ENCODE measurements at regions not wholly inside any gene's neighbourhood (a gene's known extent, or its start where the extent isn't known, plus 50 kb on each side); places are given as distances from the start of the nearest gene placed in this dataset.

DNA sequence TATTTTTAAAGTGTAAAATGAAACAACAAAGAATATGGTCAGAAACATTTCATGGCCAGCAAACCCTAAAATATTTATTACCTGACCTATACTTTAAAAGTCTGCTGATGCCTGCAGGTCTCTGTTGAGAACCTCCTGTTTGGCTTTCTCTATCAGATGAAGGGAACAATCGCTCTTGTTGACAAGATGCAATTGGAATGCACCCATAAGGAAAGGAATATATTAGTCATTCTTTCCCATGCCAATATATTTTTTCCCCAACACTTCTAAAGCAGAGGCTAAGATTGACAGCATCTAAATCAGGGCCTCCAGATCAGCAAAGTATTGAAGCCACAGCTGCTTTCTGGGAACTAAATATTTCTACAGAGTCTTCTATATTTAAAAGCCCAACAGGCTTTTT is 897.8 kb downstream of the EPHA7 start:
- Histone ChIP-seq H3K27ac (no peak overlapping the region), H3K9me3 (replicated peaks) (no peaks in the 10 kb centered on the region; the same call in 1 of the 2 replicates), H3K4me3 (no peak overlapping the region), H3K4me1 (no peaks in the 10 kb centered on the region), H3K36me3 (no peaks in the 10 kb centered on the region), H3K27me3 (no peaks in the 10 kb centered on the region)
- DNase-seq = no peak

- no peak for DNase-seq
Measured at GRCh38 chr6:92510137-92510536, 909.2 kb downstream of the EPHA7 start.

DNA sequence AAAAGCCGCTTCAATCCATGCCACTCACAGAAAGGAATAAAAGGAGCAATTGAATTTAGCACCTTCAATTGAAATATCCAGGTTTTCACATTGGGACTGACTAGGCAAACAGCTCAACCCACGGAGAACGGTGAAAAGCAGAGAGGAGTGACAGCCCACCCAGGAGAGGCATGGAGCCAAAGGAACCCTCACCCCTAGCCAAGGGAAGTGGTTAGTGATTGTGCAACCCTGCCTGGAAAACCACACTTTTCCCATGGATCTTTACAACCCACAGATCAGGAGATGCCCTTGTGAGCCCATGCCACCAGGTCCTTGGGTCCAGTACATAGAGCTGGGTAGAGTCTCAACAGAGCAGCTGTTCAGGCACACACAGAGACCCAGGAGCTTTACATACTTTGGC is 911.8 kb downstream of the EPHA7 start:
- no peak overlapping the region for H3K4me3 ChIP-seq
- peaks cover 3% of the 10 kb centered on the region; the same call in 1 of the 2 replicates for H3K9me3 ChIP-seq (replicated peaks)
- H3K27me3 ChIP-seq = no peaks in the 10 kb centered on the region
- no peaks in the 10 kb centered on the region for H3K36me3 ChIP-seq
- H3K4me1 ChIP-seq = no peaks in the 10 kb centered on the region
- DNase-seq = peak in 1 of 2 experiments; percentile 19
- H3K27ac ChIP-seq = no peak overlapping the region

More at GRCh38 chr6:92510137-92510536, 909.2 kb downstream of the EPHA7 start:
- H3K36me3 ChIP-seq = no peaks in the 10 kb centered on the region
- peaks cover 3% of the 10 kb centered on the region; the same call in 1 of the 2 replicates for H3K9me3 ChIP-seq (replicated peaks)
- no peak overlapping the region for H3K4me3 ChIP-seq
- H3K4me1 ChIP-seq = no peaks in the 10 kb centered on the region
- H3K27ac ChIP-seq = no peak overlapping the region
- no peaks in the 10 kb centered on the region for H3K27me3 ChIP-seq

DNA sequence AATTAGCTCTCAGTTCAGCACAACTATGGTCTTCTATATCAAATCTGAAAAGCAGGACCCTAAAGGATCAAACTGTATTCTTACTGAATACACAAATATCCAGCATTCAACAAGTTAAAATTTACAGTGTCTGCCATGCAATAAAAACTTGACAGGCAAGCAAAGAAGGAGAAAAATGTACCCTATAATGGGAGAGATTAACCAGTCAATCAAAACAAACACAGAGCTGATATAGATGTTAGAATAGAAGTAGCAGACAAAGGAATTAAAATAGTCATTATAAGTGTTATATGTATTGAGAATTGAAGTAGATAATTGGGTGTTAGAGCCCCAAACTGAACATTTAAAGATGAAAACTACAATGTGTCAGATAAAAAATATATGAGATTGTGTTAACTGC is 914.9 kb downstream of the EPHA7 start:
- Histone ChIP-seq H3K36me3 (no peaks in the 10 kb centered on the region), H3K27me3 (no peaks in the 10 kb centered on the region), H3K4me1 (no peaks in the 10 kb centered on the region), H3K27ac (no peak overlapping the region), H3K4me3 (no peak overlapping the region), H3K9me3 (replicated peaks) (no peaks in the 10 kb centered on the region; the same call in 1 of the 2 replicates)
- DNase-seq = no peak

DNA sequence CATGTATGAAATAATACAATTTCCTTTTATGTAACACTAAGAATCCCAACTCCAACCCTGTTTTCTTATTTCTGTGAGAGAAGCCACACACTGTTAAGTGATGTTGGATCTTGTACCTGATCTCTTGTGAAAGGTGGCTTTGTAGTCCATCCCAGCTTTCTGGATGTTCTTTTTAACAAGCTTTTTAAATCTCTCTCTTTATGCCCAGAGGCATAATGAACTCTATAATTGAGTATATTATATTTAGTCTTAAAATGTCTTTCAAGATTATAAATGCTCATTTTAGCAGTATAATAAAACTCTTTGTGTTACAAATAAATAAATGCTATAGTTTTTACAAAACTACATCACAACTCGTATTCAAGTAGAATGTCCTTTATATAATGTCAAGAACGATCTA is 922.1 kb downstream of the EPHA7 start:
- no peak for DNase-seq
- Histone ChIP-seq H3K27ac (no peak overlapping the region), H3K36me3 (0 out of 2 replicates have a peak, but pooled peaks cover 2% of the 10 kb centered on the region)

DNA sequence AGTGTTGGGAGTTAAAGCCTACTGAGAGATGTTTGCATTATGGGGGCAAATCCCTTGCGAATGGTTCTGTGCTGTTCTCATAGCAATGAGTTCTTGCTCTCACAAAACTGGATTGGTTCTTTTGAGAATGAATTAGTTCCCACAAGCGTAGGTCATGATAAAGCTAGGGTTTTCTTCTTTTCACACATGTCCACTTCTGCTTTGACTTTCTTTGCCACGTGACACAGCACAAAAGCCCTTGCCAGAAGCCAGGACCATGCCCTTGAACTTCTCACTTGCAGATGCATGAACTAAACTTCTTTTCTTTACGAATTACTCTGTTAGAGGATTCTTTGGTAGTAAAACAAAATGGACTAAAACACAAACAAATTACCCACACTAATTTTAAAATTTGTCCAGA is 922.8 kb downstream of the EPHA7 start:
- Histone ChIP-seq H3K27me3 (no peaks in the 10 kb centered on the region), H3K4me1 (peaks cover 3% of the 10 kb centered on the region; the same call in 1 of the 2 replicates), H3K36me3 (0 out of 2 replicates have a peak, but pooled peaks cover 2% of the 10 kb centered on the region), H3K9me3 (replicated peaks) (peaks cover 3% of the 10 kb centered on the region; the same call in 1 of the 2 replicates), H3K27ac (no peak overlapping the region), H3K4me3 (no peak overlapping the region)
- peak in 1 of 2 experiments; percentile 26 for DNase-seq

More for the DNA sequence above, 922.1 kb downstream of the EPHA7 start:
- Histone ChIP-seq H3K9me3 (replicated peaks) (peaks cover 3% of the 10 kb centered on the region), H3K4me3 (no peak overlapping the region), H3K4me1 (peaks cover 3% of the 10 kb centered on the region; the same call in 1 of the 2 replicates), H3K27me3 (no peaks in the 10 kb centered on the region)

DNA sequence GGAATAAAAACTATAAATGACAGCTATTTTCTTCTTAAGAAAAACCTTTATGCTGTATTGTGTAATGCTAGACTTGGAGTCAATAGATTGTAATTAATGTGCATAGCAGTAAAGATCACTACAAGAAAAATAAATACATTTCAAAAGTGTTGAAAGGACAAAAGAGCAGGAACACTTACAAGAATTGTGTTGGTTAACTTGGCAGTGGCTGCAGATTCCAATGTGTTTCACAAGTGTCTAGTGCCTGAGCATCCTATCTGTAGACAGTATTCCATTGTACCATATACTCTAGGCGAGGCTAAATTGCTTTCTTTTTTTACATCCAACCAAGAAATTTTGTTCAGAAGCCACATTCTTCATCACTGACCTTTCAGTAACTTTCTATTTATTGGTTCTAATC is 924.1 kb downstream of the EPHA7 start:
- H3K27ac ChIP-seq = no peak overlapping the region
- no peak for DNase-seq
- H3K9me3 ChIP-seq (replicated peaks) = peaks cover 3% of the 10 kb centered on the region; the same call in 1 of the 2 replicates
- H3K4me3 ChIP-seq = no peak overlapping the region
- 0 out of 2 replicates have a peak, but pooled peaks cover 2% of the 10 kb centered on the region for H3K36me3 ChIP-seq
- H3K4me1 ChIP-seq = peaks cover 3% of the 10 kb centered on the region; the same call in 1 of the 2 replicates
- no peaks in the 10 kb centered on the region for H3K27me3 ChIP-seq

- Histone ChIP-seq H3K27ac (no peak overlapping the region), H3K27me3 (no peaks in the 10 kb centered on the region), H3K9me3 (replicated peaks) (peaks cover 6% of the 10 kb centered on the region; the same call in 1 of the 2 replicates), H3K4me3 (no peak overlapping the region), H3K4me1 (no peaks in the 10 kb centered on the region), H3K36me3 (no peaks in the 10 kb centered on the region)
- no peak for DNase-seq
Measured at GRCh38 chr6:92485487-92485886, 933.9 kb downstream of the EPHA7 start.

DNA sequence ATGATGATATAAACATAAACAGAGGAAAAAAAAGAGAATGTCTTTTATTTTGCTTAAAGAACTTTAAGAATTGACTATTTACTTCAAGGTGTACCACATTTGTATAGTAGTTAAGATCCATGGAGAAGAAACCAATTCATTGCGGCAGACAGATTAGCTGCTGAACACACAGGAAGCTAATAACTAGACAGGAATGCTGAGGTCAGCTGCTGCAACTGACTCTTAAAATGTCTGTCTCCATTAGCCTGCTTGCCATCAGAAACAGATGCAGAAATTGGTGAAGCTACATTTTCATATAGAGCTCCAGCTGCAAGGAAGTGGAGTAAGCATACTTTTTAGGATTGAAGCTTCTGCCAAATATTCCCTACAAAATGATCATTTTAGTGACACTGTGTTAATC is 939.5 kb downstream of the EPHA7 start:
- H3K27ac ChIP-seq = peak overlapping the region; percentile 39
- no peak overlapping the region for H3K4me3 ChIP-seq
- peak; percentile 57 to 76 for DNase-seq
- H3K27me3 ChIP-seq = no peaks in the 10 kb centered on the region
- no peaks in the 10 kb centered on the region for H3K36me3 ChIP-seq
- H3K4me1 ChIP-seq = peaks cover 10% of the 10 kb centered on the region
- H3K9me3 ChIP-seq (replicated peaks) = no peaks in the 10 kb centered on the region; the same call in 1 of the 2 replicates

GRCh38 chr6:92473056-92473455 is 946.3 kb downstream of the EPHA7 start:
- no peak overlapping the region for H3K27ac ChIP-seq
- no peaks in the 10 kb centered on the region for H3K4me1 ChIP-seq
- H3K27me3 ChIP-seq = no peaks in the 10 kb centered on the region
- H3K9me3 ChIP-seq (replicated peaks) = no peaks in the 10 kb centered on the region
- H3K36me3 ChIP-seq = no peaks in the 10 kb centered on the region
- DNase-seq = no peak
- H3K4me3 ChIP-seq = no peak overlapping the region

- no peak overlapping the region for H3K27ac ChIP-seq
- H3K27me3 ChIP-seq = no peaks in the 10 kb centered on the region
- H3K36me3 ChIP-seq = no peaks in the 10 kb centered on the region
- no peaks in the 10 kb centered on the region for H3K4me1 ChIP-seq
- no peak for DNase-seq
- H3K9me3 ChIP-seq (replicated peaks) = no peaks in the 10 kb centered on the region
- H3K4me3 ChIP-seq = no peak overlapping the region
Measured at GRCh38 chr6:92469186-92469828, 950.1 kb downstream of the EPHA7 start.

GRCh38 chr6:92468066-92468465 is 951.3 kb downstream of the EPHA7 start:
- DNase-seq = no peak
- no peaks in the 10 kb centered on the region for H3K27me3 ChIP-seq

GRCh38 chr6:92460133-92460532 is 959.2 kb downstream of the EPHA7 start:
- peak; percentile 17 to 54 for DNase-seq
- no peaks in the 10 kb centered on the region for H3K27me3 ChIP-seq
- H3K27ac ChIP-seq = peak overlapping the region; percentile 65
- H3K9me3 ChIP-seq (replicated peaks) = no peaks in the 10 kb centered on the region
- no peak overlapping the region for H3K4me3 ChIP-seq
- H3K4me1 ChIP-seq = peaks cover 11% of the 10 kb centered on the region
- no peaks in the 10 kb centered on the region for H3K36me3 ChIP-seq

More at GRCh38 chr6:92468066-92468465, 951.3 kb downstream of the EPHA7 start:
- Histone ChIP-seq H3K36me3 (no peaks in the 10 kb centered on the region), H3K9me3 (replicated peaks) (no peaks in the 10 kb centered on the region), H3K4me3 (no peak overlapping the region), H3K27ac (no peak overlapping the region), H3K4me1 (no peaks in the 10 kb centered on the region)

DNA sequence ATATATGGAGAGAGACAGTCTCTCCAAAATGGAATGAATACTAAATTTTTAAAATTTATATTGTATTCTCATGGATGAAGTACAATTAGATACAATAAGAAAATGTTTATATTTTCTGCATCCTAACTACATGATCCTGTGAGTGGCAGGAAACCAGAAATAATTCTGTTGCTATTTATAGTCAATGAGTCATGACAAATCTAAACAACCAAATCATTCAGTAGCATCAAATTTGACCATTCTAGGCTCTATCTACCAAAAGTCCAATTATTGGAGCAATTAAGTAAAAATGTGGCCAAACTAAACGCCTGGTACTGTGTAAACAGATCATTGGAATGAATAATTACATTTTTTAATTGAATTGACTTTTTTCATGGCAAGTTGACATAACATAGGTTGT is 959.8 kb downstream of the EPHA7 start:
- Histone ChIP-seq H3K4me1 (peaks cover 11% of the 10 kb centered on the region), H3K9me3 (replicated peaks) (no peaks in the 10 kb centered on the region), H3K27me3 (no peaks in the 10 kb centered on the region), H3K36me3 (no peaks in the 10 kb centered on the region), H3K4me3 (no peak overlapping the region), H3K27ac (peak overlapping the region; percentile 65)
- DNase-seq = peak in 1 of 2 experiments; percentile 37

DNA sequence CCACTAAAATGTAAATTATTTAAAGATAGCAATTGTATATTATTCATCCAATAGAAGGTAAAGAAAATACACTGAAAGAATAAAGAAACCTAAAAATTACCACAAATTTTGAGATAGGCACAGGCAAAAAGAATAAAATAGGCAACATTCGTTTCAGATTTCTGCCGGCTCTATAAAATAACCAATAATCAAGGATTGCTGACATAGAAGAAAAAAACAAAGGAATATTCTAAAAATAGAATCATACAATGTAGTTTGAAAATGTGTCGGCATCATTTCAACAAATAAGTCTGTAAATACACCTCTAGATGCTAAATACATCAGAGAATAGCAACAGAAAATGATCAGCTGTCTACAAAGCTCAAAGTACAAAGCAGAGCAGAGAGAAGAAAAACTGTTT is 973.3 kb downstream of the EPHA7 start:
- Histone ChIP-seq H3K9me3 (replicated peaks) (peaks cover 4% of the 10 kb centered on the region), H3K27me3 (no peaks in the 10 kb centered on the region), H3K27ac (no peak overlapping the region), H3K4me3 (no peak overlapping the region), H3K36me3 (no peaks in the 10 kb centered on the region), H3K4me1 (no peaks in the 10 kb centered on the region; the same call in 1 of the 2 replicates)
- no peak for DNase-seq

- peak; percentile 56 to 77 for DNase-seq
- H3K4me3 ChIP-seq = no peak overlapping the region
- H3K27ac ChIP-seq = peak overlapping the region; percentile 39
- H3K9me3 ChIP-seq (replicated peaks) = peaks cover 7% of the 10 kb centered on the region
- no peaks in the 10 kb centered on the region for H3K36me3 ChIP-seq
- peaks cover 8% of the 10 kb centered on the region for H3K4me1 ChIP-seq
- H3K27me3 ChIP-seq = no peaks in the 10 kb centered on the region
Measured at GRCh38 chr6:92433911-92434310, 985.4 kb downstream of the EPHA7 start.
